ENCODE measurements at regions not wholly inside any gene's neighbourhood (a gene's known extent, or its start where the extent isn't known, plus 50 kb on each side); places are given as distances from the start of the nearest gene placed in this dataset.
"Not testable (repeated sequence)": the region's sequence is repeated elsewhere in the genome, so short reads cannot be mapped to it uniquely, and the experiment has no call there.

- H3K27ac ChIP-seq (ENCODE audit: extremely low read depth, low read depth, low read length); CTCF ChIA-PET; H3K36me3 ChIP-seq (ENCODE audit: control insufficient read depth in 2 of 2, insufficient read depth in 1 of 2, low read length in 2 of 2); POLR2A ChIA-PET; H3K4me3 ChIP-seq (ENCODE audit: low read depth, low read length); H3K4me1 ChIP-seq (ENCODE audit: control insufficient read depth, insufficient read depth, low read length); H3K9me3 ChIP-seq (ENCODE audit: control insufficient read depth, insufficient read depth, low read depth, low read length): not testable (repeated sequence)
Measured at GRCh38 chr10:46749003-46749402, 162.2 kb upstream of the PTPN20 start.

- POLR2A ChIA-PET, CTCF ChIA-PET: not testable (repeated sequence)
Measured at GRCh38 chr10:46749470-46749869, 161.8 kb upstream of the PTPN20 start.

GRCh38 chr10:46753763-46754162, 157.5 kb upstream of the PTPN20 start:
- H3K4me1 ChIP-seq (ENCODE audit: control insufficient read depth, insufficient read depth, low read length); H3K4me3 ChIP-seq (ENCODE audit: low read depth, low read length); POLR2A ChIA-PET; CTCF ChIA-PET; H3K36me3 ChIP-seq (ENCODE audit: control insufficient read depth in 2 of 2, insufficient read depth in 1 of 2, low read length in 2 of 2); H3K27ac ChIP-seq (ENCODE audit: extremely low read depth, low read depth, low read length); H3K9me3 ChIP-seq (ENCODE audit: control insufficient read depth, insufficient read depth, low read depth, low read length): not testable (repeated sequence)

More at GRCh38 chr10:46749470-46749869, 161.8 kb upstream of the PTPN20 start:
- H3K36me3 ChIP-seq (ENCODE audit: control insufficient read depth in 2 of 2, insufficient read depth in 1 of 2, low read length in 2 of 2); H3K4me3 ChIP-seq (ENCODE audit: low read depth, low read length); H3K4me1 ChIP-seq (ENCODE audit: control insufficient read depth, insufficient read depth, low read length); H3K27ac ChIP-seq (ENCODE audit: extremely low read depth, low read depth, low read length); H3K9me3 ChIP-seq (ENCODE audit: control insufficient read depth, insufficient read depth, low read depth, low read length): not testable (repeated sequence)

GRCh38 chr10:46761471-46761870, 149.8 kb upstream of the PTPN20 start:
- H3K36me3 ChIP-seq (ENCODE audit: control insufficient read depth in 2 of 2, insufficient read depth in 1 of 2, low read length in 2 of 2); POLR2A ChIA-PET; H3K4me1 ChIP-seq (ENCODE audit: control insufficient read depth, insufficient read depth, low read length); H3K4me3 ChIP-seq (ENCODE audit: low read depth, low read length); CTCF ChIA-PET; H3K27ac ChIP-seq (ENCODE audit: extremely low read depth, low read depth, low read length); H3K9me3 ChIP-seq (ENCODE audit: control insufficient read depth, insufficient read depth, low read depth, low read length): not testable (repeated sequence)

GRCh38 chr10:46768515-46769291, 142.5 kb upstream of the PTPN20 start:
- H3K27ac ChIP-seq (ENCODE audit: extremely low read depth, low read depth, low read length); H3K9me3 ChIP-seq (ENCODE audit: control insufficient read depth, insufficient read depth, low read depth, low read length); H3K4me3 ChIP-seq (ENCODE audit: low read depth, low read length); H3K36me3 ChIP-seq (ENCODE audit: control insufficient read depth in 2 of 2, insufficient read depth in 1 of 2, low read length in 2 of 2); H3K4me1 ChIP-seq (ENCODE audit: control insufficient read depth, insufficient read depth, low read length); POLR2A ChIA-PET; CTCF ChIA-PET: not testable (repeated sequence)

GRCh38 chr10:46773178-46773896, 137.9 kb upstream of the PTPN20 start:
- POLR2A ChIA-PET; H3K4me3 ChIP-seq (ENCODE audit: low read depth, low read length); CTCF ChIA-PET; H3K9me3 ChIP-seq (ENCODE audit: control insufficient read depth, insufficient read depth, low read depth, low read length); H3K4me1 ChIP-seq (ENCODE audit: control insufficient read depth, insufficient read depth, low read length); H3K36me3 ChIP-seq (ENCODE audit: control insufficient read depth in 2 of 2, insufficient read depth in 1 of 2, low read length in 2 of 2); H3K27ac ChIP-seq (ENCODE audit: extremely low read depth, low read depth, low read length): not testable (repeated sequence)

- CTCF ChIA-PET; H3K36me3 ChIP-seq (ENCODE audit: control insufficient read depth in 2 of 2, insufficient read depth in 1 of 2, low read length in 2 of 2); POLR2A ChIA-PET; H3K4me1 ChIP-seq (ENCODE audit: control insufficient read depth, insufficient read depth, low read length); H3K9me3 ChIP-seq (ENCODE audit: control insufficient read depth, insufficient read depth, low read depth, low read length); H3K27ac ChIP-seq (ENCODE audit: extremely low read depth, low read depth, low read length); H3K4me3 ChIP-seq (ENCODE audit: low read depth, low read length): not testable (repeated sequence)
Measured at GRCh38 chr10:46773897-46774236, 137.4 kb upstream of the PTPN20 start.

GRCh38 chr10:46774366-46774765, 136.9 kb upstream of the PTPN20 start:
- H3K27ac ChIP-seq (ENCODE audit: extremely low read depth, low read depth, low read length); POLR2A ChIA-PET; H3K4me3 ChIP-seq (ENCODE audit: low read depth, low read length); CTCF ChIA-PET; H3K9me3 ChIP-seq (ENCODE audit: control insufficient read depth, insufficient read depth, low read depth, low read length); H3K36me3 ChIP-seq (ENCODE audit: control insufficient read depth in 2 of 2, insufficient read depth in 1 of 2, low read length in 2 of 2); H3K4me1 ChIP-seq (ENCODE audit: control insufficient read depth, insufficient read depth, low read length): not testable (repeated sequence)

- H3K27ac ChIP-seq (ENCODE audit: extremely low read depth, low read depth, low read length); H3K4me3 ChIP-seq (ENCODE audit: low read depth, low read length); CTCF ChIA-PET; POLR2A ChIA-PET; H3K9me3 ChIP-seq (ENCODE audit: control insufficient read depth, insufficient read depth, low read depth, low read length); H3K36me3 ChIP-seq (ENCODE audit: control insufficient read depth in 2 of 2, insufficient read depth in 1 of 2, low read length in 2 of 2); H3K4me1 ChIP-seq (ENCODE audit: control insufficient read depth, insufficient read depth, low read length): not testable (repeated sequence)
Measured at GRCh38 chr10:46774945-46775667, 136.1 kb upstream of the PTPN20 start.

GRCh38 chr10:46775668-46776059, 135.6 kb upstream of the PTPN20 start:
- POLR2A ChIA-PET; H3K4me1 ChIP-seq (ENCODE audit: control insufficient read depth, insufficient read depth, low read length); H3K4me3 ChIP-seq (ENCODE audit: low read depth, low read length); CTCF ChIA-PET; H3K36me3 ChIP-seq (ENCODE audit: control insufficient read depth in 2 of 2, insufficient read depth in 1 of 2, low read length in 2 of 2); H3K27ac ChIP-seq (ENCODE audit: extremely low read depth, low read depth, low read length); H3K9me3 ChIP-seq (ENCODE audit: control insufficient read depth, insufficient read depth, low read depth, low read length): not testable (repeated sequence)

- CTCF ChIA-PET; H3K27ac ChIP-seq (ENCODE audit: extremely low read depth, low read depth, low read length); H3K4me1 ChIP-seq (ENCODE audit: control insufficient read depth, insufficient read depth, low read length); POLR2A ChIA-PET; H3K36me3 ChIP-seq (ENCODE audit: control insufficient read depth in 2 of 2, insufficient read depth in 1 of 2, low read length in 2 of 2); H3K4me3 ChIP-seq (ENCODE audit: low read depth, low read length); H3K9me3 ChIP-seq (ENCODE audit: control insufficient read depth, insufficient read depth, low read depth, low read length): not testable (repeated sequence)
Measured at GRCh38 chr10:46779571-46779970, 131.7 kb upstream of the PTPN20 start.
